ENCODE measurements at regions not wholly inside any gene's neighbourhood (a gene's known extent, or its start where the extent isn't known, plus 50 kb on each side); places are given as distances from the start of the nearest gene placed in this dataset.

DNA sequence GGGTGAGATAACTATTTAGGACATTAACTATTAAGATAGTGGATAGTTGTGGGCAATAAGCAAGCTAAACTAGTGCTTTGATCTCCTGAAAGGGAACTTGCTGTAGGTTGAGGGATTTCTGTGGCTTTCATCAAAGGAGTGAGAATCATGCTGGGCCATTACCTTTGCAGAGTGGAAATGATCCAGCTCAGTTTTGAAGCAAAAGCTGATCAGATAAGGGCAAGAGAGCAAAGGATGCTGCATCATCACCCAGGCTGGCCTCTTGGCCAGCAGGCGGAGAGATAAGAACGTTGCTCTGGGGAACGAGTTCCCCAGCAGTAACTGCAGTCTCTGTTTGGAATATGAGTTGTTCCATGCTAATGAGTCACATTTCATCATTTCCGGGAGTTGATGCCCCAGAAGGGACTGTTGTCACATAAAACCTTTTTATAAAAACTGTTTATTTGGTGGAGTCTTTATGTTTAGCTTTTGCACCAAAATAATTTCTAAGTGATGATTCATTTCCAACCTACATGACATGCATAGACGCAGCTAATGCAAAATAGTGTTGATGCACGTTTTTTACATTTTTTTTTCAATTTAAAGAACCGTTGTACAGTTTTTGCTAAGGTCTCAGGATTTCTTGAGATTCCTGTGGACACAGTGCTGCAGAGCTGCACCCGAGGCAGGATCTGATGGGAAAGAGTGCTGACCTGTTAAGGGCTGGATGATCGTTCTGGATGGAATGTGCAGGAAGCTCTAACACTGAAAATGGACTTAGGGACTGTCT is 99.3 kb downstream of the ACTBL2 start:
- DNase-seq, result peak; percentile 17 to 83 (median 47)

DNA sequence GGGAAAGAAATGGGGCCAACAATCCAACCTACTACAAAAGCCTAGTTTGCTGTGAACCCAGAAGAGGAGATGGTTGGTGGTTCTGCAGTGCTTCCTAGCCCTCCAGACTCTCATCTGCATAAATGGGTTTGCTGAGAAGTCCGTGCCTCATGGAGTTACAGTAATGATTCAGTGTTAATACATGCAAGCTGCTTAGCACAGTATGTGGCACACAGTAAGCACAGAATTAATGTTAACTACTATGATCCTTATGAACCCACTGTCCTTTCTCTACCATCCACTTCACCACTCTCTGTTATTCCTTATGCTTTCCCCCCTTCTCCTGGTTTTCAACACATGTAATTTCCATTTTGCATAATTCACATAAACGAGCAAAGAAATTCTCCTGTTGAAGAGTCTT is 100.0 kb downstream of the ACTBL2 start:
- Histone ChIP-seq H3K27ac (peak overlapping the region in 1 of 5 donors; percentile 28), H3K9me3 (replicated peaks in 1 of 3) (no peaks in the 10 kb centered on the region), H3K36me3 (replicated peaks in 1 of 2) (no peaks in the 10 kb centered on the region), H3K4me3 (no peak overlapping the region), H3K4me1 (replicated peaks in 1 of 2) (peaks cover 0 to 4% of the 10 kb centered on the region in 2 donors), H3K27me3 (no peaks in the 10 kb centered on the region)
- WGBS, 4 donors, result 77 to 86% (median 82%) methylated on average over 2 of the region's 2 CpGs
- DNase-seq, result no peak
- no peak for TF ChIP-seq POLR2A (IDR thresholded peaks at IDR 0.05)
- TF ChIP-seq, protein P1, sequence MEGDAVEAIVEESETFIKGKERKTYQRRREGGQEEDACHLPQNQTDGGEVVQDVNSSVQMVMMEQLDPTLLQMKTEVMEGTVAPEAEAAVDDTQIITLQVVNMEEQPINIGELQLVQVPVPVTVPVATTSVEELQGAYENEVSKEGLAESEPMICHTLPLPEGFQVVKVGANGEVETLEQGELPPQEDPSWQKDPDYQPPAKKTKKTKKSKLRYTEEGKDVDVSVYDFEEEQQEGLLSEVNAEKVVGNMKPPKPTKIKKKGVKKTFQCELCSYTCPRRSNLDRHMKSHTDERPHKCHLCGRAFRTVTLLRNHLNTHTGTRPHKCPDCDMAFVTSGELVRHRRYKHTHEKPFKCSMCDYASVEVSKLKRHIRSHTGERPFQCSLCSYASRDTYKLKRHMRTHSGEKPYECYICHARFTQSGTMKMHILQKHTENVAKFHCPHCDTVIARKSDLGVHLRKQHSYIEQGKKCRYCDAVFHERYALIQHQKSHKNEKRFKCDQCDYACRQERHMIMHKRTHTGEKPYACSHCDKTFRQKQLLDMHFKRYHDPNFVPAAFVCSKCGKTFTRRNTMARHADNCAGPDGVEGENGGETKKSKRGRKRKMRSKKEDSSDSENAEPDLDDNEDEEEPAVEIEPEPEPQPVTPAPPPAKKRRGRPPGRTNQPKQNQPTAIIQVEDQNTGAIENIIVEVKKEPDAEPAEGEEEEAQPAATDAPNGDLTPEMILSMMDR (IDR thresholded peaks at IDR 0.05), result no peak
- intact Hi-C loops (cut with DNase I), result no loop called here

More for the DNA sequence above, 99.3 kb downstream of the ACTBL2 start:
- H3K27ac ChIP-seq, result peak overlapping the region in 1 of 5 donors; percentile 28
- TF ChIP-seq, protein P1 (IDR thresholded peaks at IDR 0.05), result peak in 3 of 6 experiments; percentile 26 to 34 (median 27)
- TF ChIP-seq POLR2A (IDR thresholded peaks at IDR 0.05), result no peak
- peaks cover 0 to 4% of the 10 kb centered on the region in 2 donors for H3K4me1 ChIP-seq (replicated peaks in 1 of 2)
- H3K27me3 ChIP-seq, result no peaks in the 10 kb centered on the region
- intact Hi-C loops (cut with DNase I), result no loop called here
- H3K4me3 ChIP-seq, result no peak overlapping the region
- 28 to 35% (median 33%) methylated on average over 8 to 9 of the region's 9 CpGs for WGBS, 4 donors
- H3K36me3 ChIP-seq (replicated peaks in 1 of 2), result no peaks in the 10 kb centered on the region
- no peaks in the 10 kb centered on the region for H3K9me3 ChIP-seq (replicated peaks in 1 of 3)

DNA sequence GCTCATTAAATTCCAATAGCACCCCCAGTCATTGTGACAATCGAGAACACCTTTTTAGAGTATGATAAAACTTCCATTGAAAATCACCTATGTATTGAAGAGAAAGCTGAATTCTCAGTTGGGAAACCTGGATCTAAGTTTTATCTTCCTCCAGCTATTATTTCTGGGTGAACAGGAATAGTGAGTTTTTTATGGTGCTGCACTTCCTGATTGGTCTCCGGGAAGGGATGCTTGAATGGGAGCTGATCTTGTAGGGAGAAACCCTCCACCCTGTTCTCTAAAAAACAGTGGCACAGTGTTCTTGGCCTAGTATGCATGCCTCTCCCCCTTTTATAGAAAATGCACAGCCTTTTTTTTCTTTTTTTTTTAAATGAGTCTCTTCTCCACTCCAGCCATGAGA is 112.2 kb downstream of the ACTBL2 start:
- H3K4me3 ChIP-seq, result no peak overlapping the region
- intact Hi-C loops (cut with DNase I), result no loop called here
- TF ChIP-seq POLR2A (IDR thresholded peaks at IDR 0.05), result no peak
- TF ChIP-seq, protein P1 (IDR thresholded peaks at IDR 0.05), result no peak
- WGBS, 4 donors, result 78 to 89% (median 83%) methylated on average over 2 of the region's 2 CpGs
- no peaks in the 10 kb centered on the region for H3K27me3 ChIP-seq
- no peaks in the 10 kb centered on the region for H3K4me1 ChIP-seq (replicated peaks in 1 of 2)
- no peaks in the 10 kb centered on the region for H3K36me3 ChIP-seq (replicated peaks in 1 of 2)
- DNase-seq, result no peak
- H3K27ac ChIP-seq, result no peak overlapping the region
- H3K9me3 ChIP-seq (replicated peaks in 1 of 3), result no peaks in the 10 kb centered on the region

DNA sequence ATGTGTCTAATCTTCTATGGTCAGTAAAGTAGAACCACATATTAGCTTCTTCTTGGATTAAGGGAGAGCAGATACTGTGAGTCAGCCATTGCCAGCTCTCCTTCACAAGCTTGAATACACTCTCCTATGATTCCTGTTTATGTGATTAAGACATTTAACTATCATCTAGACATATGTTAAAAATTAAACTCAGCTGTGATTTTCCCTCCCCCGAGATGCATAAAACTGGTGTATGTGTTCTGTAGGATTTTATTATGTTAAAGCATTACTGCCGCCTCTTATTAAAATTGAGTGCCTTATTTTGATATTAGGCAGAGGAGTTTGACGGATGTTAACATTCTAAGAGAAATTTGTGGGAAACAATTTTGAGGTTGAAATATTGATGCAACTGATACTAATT is 114.6 kb downstream of the ACTBL2 start:
- Histone ChIP-seq H3K4me3 (no peak overlapping the region), H3K27ac (no peak overlapping the region), H3K4me1 (replicated peaks in 1 of 2) (no peaks in the 10 kb centered on the region), H3K27me3 (no peaks in the 10 kb centered on the region), H3K36me3 (replicated peaks in 1 of 2) (no peaks in the 10 kb centered on the region), H3K9me3 (replicated peaks in 1 of 3) (no peaks in the 10 kb centered on the region)
- TF ChIP-seq, protein P1 (IDR thresholded peaks at IDR 0.05), result no peak
- no peak for TF ChIP-seq POLR2A (IDR thresholded peaks at IDR 0.05)
- 82 to 90% (median 85%) methylated on average over 3 of the region's 3 CpGs for WGBS, 4 donors
- intact Hi-C loops (cut with DNase I), result no loop called here
- no peak for DNase-seq
